ENCODE measurements at regions not wholly inside any gene's neighbourhood (a gene's known extent, or its start where the extent isn't known, plus 50 kb on each side); places are given as distances from the start of the nearest gene placed in this dataset.

GRCh38 chr2:7570247-7570646, 653.0 kb downstream of the RNF144A start:
- TF ChIP-seq EP300 (IDR thresholded peaks at IDR 0.05; ENCODE audit: borderline replicate concordance) (no peak), YY1 (IDR thresholded peaks at IDR 0.05; ENCODE audit: low read depth) (no peak), ZBTB7A (IDR thresholded peaks at IDR 0.05; ENCODE audit: low read depth) (no peak), TAF1 (IDR thresholded peaks at IDR 0.05; ENCODE audit: low read depth) (no peak)
